H1 (cell line): ENCODE measurements at regions not wholly inside any gene's neighbourhood (a gene's known extent, or its start where the extent isn't known, plus 50 kb on each side); places are given as distances from the start of the nearest gene placed in this dataset.

Experiments used
- CTCF ChIA-PET: fragments of 300-600 bp; sonication (Branson Sonifier 250); formaldehyde crosslinking; loops from one replicate; lab custom pipeline; 2021; ENCODE audit not compliant: partially characterized antibody; lab: Charles Lee
- POLR2A ChIA-PET: fragments of 300-600 bp; sonication (Branson Sonifier 250); formaldehyde crosslinking; loops from one replicate; lab custom pipeline; 2021; ENCODE audit warnings: inconsistent platforms; ENCODE audit not compliant: partially characterized antibody; lab: Charles Lee
- DNase-seq, 2 experiments: peaks; one replicate each; pipeline versions ENCODE4 v3.0.0 to v3.0.0-alpha.2; 2010 to 2022; ENCODE audit warnings: low spot score in 2 of 2, low read depth in 1 of 2, mixed read lengths in 1 of 2
- FAIRE-seq: peaks from 2 replicates; lab custom pipeline; 2011; peaks lifted over from hg19 to GRCh38; lab: Jason Lieb, UNC
- H2AFZ ChIP-seq: 2 replicates; pipeline ENCODE4 v1.8.1; 2012; ENCODE audit warnings: low read length, inconsistent platforms
- H2AK5ac ChIP-seq: 2 replicates; pipeline ENCODE4 v1.6.1; 2013; ENCODE audit warnings: low read depth, low read length
- H2BK120ac ChIP-seq: replicated peaks from 2 replicates; pipeline ENCODE3; 2013; ENCODE audit warnings: low read depth, low read length, inconsistent platforms
- H2BK12ac ChIP-seq: 2 replicates; pipeline ENCODE4 v1.6.1; 2013; ENCODE audit warnings: low read depth, low read length
- H2BK15ac ChIP-seq: 2 replicates; pipeline ENCODE4 v1.6.1; 2013; ENCODE audit warnings: low read length
- H2BK20ac ChIP-seq: 2 replicates; pipeline ENCODE4 v1.6.1; 2013; ENCODE audit warnings: low read length
- H2BK5ac ChIP-seq: 2 replicates; pipeline ENCODE4 v1.6.1; 2013; ENCODE audit warnings: low read depth, low read length
- H3K14ac ChIP-seq: 2 replicates; pipeline ENCODE4 v1.6.1; 2013; ENCODE audit warnings: inconsistent platforms; ENCODE audit not compliant: insufficient read length
- H3K18ac ChIP-seq: 2 replicates; pipeline ENCODE4 v1.6.1; 2013; ENCODE audit warnings: low read length; ENCODE audit errors: extremely low read depth
- H3K23ac ChIP-seq: 2 replicates; pipeline ENCODE4 v1.6.1; 2013; ENCODE audit warnings: inconsistent platforms; ENCODE audit not compliant: insufficient read length
- H3K23me2 ChIP-seq: 2 replicates; pipeline ENCODE4 v1.6.1; 2013; ENCODE audit warnings: low read depth, low read length
- H3K27ac ChIP-seq: 2 replicates; pipeline ENCODE4 v1.6.1; 2011; ENCODE audit warnings: low read depth, low read length, inconsistent platforms
- H3K27me3 ChIP-seq, 4 experiments: replicated peaks in 1 of 4; 1 replicate in 1 of 4; 2 replicates in 3 of 4; pipeline versions ENCODE4 v1.6.1 to v1.8.1; 2011 to 2013; ENCODE audit warnings: low read length in 3 of 4, mild to moderate bottlenecking in 3 of 4, inconsistent platforms in 2 of 4, mixed read lengths in 2 of 4, moderate library complexity in 1 of 4; ENCODE audit not compliant: control insufficient read depth in 3 of 4, insufficient read depth in 3 of 4; ENCODE audit errors: extremely low read depth in 1 of 4
- H3K36me3 ChIP-seq, 4 experiments: 2 replicates each; pipeline versions ENCODE4 v1.6.1 to v1.8.1; 2011 to 2013; ENCODE audit warnings: mild to moderate bottlenecking in 4 of 4, low read length in 3 of 4, moderate library complexity in 2 of 4, control low read depth in 1 of 4, inconsistent platforms in 1 of 4; ENCODE audit not compliant: insufficient read depth in 4 of 4, control insufficient read depth in 2 of 4
- H3K4ac ChIP-seq: replicated peaks from 2 replicates; pipeline ENCODE3; 2013; ENCODE audit warnings: low read length, low read depth, mixed read lengths, inconsistent platforms; ENCODE audit not compliant: insufficient read length
- H3K4me1 ChIP-seq, 4 experiments: replicated peaks in 1 of 4; 1 replicate in 1 of 4; 2 replicates in 3 of 4; pipeline versions ENCODE4 v1.6.1 to v1.8.1; 2011 to 2013; ENCODE audit warnings: low read length in 3 of 4, inconsistent platforms in 2 of 4, mixed read lengths in 1 of 4; ENCODE audit not compliant: insufficient read depth in 4 of 4, control insufficient read depth in 3 of 4
- H3K4me2 ChIP-seq, 2 experiments: 2 replicates each; pipeline versions ENCODE4 v1.6.1 to v1.8.1; 2011 to 2013; ENCODE audit warnings: low read depth in 2 of 2, low read length in 2 of 2, control low read depth in 1 of 2, inconsistent platforms in 1 of 2, mild to moderate bottlenecking in 1 of 2; ENCODE audit not compliant: insufficient read depth in 1 of 2
- H3K4me3 ChIP-seq, 4 experiments: fragments of 200-600, 300-600 bp in 1 of 4; sonication (generic), shearing (Covaris generic), sonication (Bioruptor Twin) in 1 of 4; 2 replicates each; pipeline versions ENCODE4 v1.5.1 to v1.8.1; 2011 to 2016; ENCODE audit warnings: low read length in 4 of 4, low read depth in 3 of 4, control low read depth in 2 of 4, inconsistent platforms in 2 of 4, mild to moderate bottlenecking in 2 of 4, mixed read lengths in 1 of 4, moderate library complexity in 1 of 4; ENCODE audit not compliant: insufficient read depth in 2 of 4; ENCODE audit errors: extremely low read depth in 1 of 4
- H3K56ac ChIP-seq: replicated peaks from 2 replicates; pipeline ENCODE3; 2013; ENCODE audit warnings: low read depth, mild to moderate bottlenecking, mixed read lengths, low read length, inconsistent platforms; ENCODE audit not compliant: insufficient read length
- H3K79me1 ChIP-seq: 2 replicates; pipeline ENCODE4 v1.6.1; 2013; ENCODE audit warnings: low read depth, low read length, control low read depth
- H3K79me2 ChIP-seq, 2 experiments: 2 replicates each; pipeline versions ENCODE4 v1.6.1 to v1.8.1; 2012 to 2013; ENCODE audit warnings: low read length in 2 of 2, mild to moderate bottlenecking in 2 of 2, inconsistent platforms in 1 of 2; ENCODE audit not compliant: insufficient read depth in 2 of 2, control insufficient read depth in 1 of 2
- H3K9ac ChIP-seq, 4 experiments: replicated peaks in 1 of 4; 1 replicate in 1 of 4; 2 replicates in 3 of 4; pipeline versions ENCODE4 v1.6.1 to v1.8.1; 2011 to 2013; ENCODE audit warnings: low read depth in 3 of 4, low read length in 3 of 4, control low read depth in 2 of 4, mild to moderate bottlenecking in 2 of 4, moderate library complexity in 2 of 4, inconsistent platforms in 1 of 4; ENCODE audit errors: extremely low read depth in 1 of 4
- H3K9me3 ChIP-seq, 2 experiments: 2 replicates each; pipeline versions ENCODE4 v1.6.1 to v1.8.1; 2012 to 2013; ENCODE audit warnings: mild to moderate bottlenecking in 2 of 2, moderate library complexity in 2 of 2, control low read depth in 1 of 2, inconsistent platforms in 1 of 2, low read depth in 1 of 2, low read length in 1 of 2, mixed read lengths in 1 of 2; ENCODE audit not compliant: insufficient read depth in 2 of 2
- H4K20me1 ChIP-seq, 2 experiments: replicated peaks in 1 of 2; 2 replicates each; pipeline versions ENCODE3 to v1.8.1; 2011 to 2013; ENCODE audit warnings: inconsistent platforms in 2 of 2, low read length in 2 of 2, mild to moderate bottlenecking in 1 of 2; ENCODE audit not compliant: insufficient read depth in 2 of 2, control insufficient read depth in 1 of 2
- H4K5ac ChIP-seq: 2 replicates; pipeline ENCODE4 v1.6.1; 2013; ENCODE audit warnings: low read length, low read depth, mixed read lengths, inconsistent platforms; ENCODE audit not compliant: insufficient read length
- H4K8ac ChIP-seq: 2 replicates; pipeline ENCODE4 v1.8.0; 2013; ENCODE audit warnings: mild to moderate bottlenecking, moderate library complexity, low read length, inconsistent platforms; ENCODE audit not compliant: insufficient read depth; ENCODE audit errors: extremely low read depth
- H4K91ac ChIP-seq: replicated peaks from 2 replicates; pipeline ENCODE3; 2013; ENCODE audit warnings: low read length, mixed read lengths, inconsistent platforms; ENCODE audit not compliant: insufficient read length
- ZNF274 ChIP-seq: IDR thresholded peaks from 2 replicates; pipeline ENCODE4 v1.7.0; 2012; ENCODE audit warnings: low read length, borderline replicate concordance; ENCODE audit errors: extremely low read depth
- WGBS, 2 experiments: shearing (Covaris generic) in 1 of 2; methylation state at CpG; one replicate each; pipeline versions ENCODE4 v1.1.6 to v1.1.7; 2013 to 2015; ENCODE audit warnings: low lambda C conversion rate in 2 of 2, mixed read lengths in 2 of 2, inconsistent platforms in 1 of 2, low coverage in 1 of 2, missing lambda C conversion rate in 1 of 2; ENCODE audit not compliant: insufficient replicate concordance in 2 of 2, insufficient coverage in 1 of 2, insufficient read length in 1 of 2; ENCODE audit errors: extremely low coverage in 1 of 2, missing lambda C conversion rate in 1 of 2; 5-methylcytosine and 5-hydroxymethylcytosine counted together

DNA sequence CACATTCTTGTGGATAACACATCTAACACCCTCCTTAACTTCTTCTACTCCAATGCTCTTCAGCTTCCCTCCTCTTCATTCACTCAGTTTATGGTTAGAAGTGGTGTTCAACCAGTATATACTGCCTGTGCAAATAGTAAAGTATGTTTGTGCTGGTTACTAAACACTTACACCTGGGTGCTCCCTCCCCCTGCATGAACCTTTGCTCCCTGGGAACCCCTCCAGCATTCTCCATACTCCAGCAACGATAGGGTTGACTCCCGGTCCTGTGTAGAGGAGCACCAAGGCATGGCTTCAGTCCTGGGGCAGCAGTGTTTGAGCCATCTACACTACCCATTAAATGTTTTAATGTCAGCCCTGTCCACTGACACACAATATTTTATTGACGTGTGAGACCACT, 407.5 kb upstream of the DPH6 start:
- WGBS, 2 experiments = 95% methylated on average over 3 of the region's 3 CpGs; no CpG with 5 or more reads in 1 of the 2 experiments
- no peaks in the 10 kb centered on the region for H3K79me1 ChIP-seq
- FAIRE-seq = no peak

More for the DNA sequence above, 407.5 kb upstream of the DPH6 start:
- Histone ChIP-seq H3K9me3 (no peaks in the 10 kb centered on the region; a peak in 1 of 4 replicates), H4K5ac (no peak overlapping the region), H3K18ac (no peak overlapping the region), H3K27ac (no peak overlapping the region), H3K23me2 (no peaks in the 10 kb centered on the region), H3K4ac (no peak overlapping the region), H2BK15ac (no peak overlapping the region), H2BK12ac (no peak overlapping the region), H2BK120ac (no peak overlapping the region), H3K14ac (no peak overlapping the region), H2AFZ (no peak overlapping the region), H2BK5ac (no peak overlapping the region), H2AK5ac (no peak overlapping the region), H3K56ac (no peak overlapping the region), H3K23ac (no peak overlapping the region)
- CTCF ChIA-PET = no interaction called here
- no peak for TF ChIP-seq ZNF274
- TF ChIP-seq, all 59 proteins: peak for 0
- no peak overlapping the region for H4K91ac ChIP-seq
- H3K36me3 ChIP-seq = no peaks in the 10 kb centered on the region
- H4K8ac ChIP-seq = no peak overlapping the region
- H4K20me1 ChIP-seq = no peaks in the 10 kb centered on the region
- H3K9ac ChIP-seq = no peak overlapping the region
- H3K4me3 ChIP-seq = no peak overlapping the region
- DNase-seq = no peak
- no peak overlapping the region for H2BK20ac ChIP-seq
- H3K4me2 ChIP-seq = no peak overlapping the region
- POLR2A ChIA-PET = no interaction called here
- no peaks in the 10 kb centered on the region for H3K27me3 ChIP-seq
- H3K79me2 ChIP-seq = no peaks in the 10 kb centered on the region
- H3K4me1 ChIP-seq = no peaks in the 10 kb centered on the region
